ENCODE measurements at regions not wholly inside any gene's neighbourhood (a gene's known extent, or its start where the extent isn't known, plus 50 kb on each side); places are given as distances from the start of the nearest gene placed in this dataset.

GRCh38 chr2:184463866-184464248 lies 134.5 kb upstream of the ZNF804A start:
- Histone ChIP-seq H3K36me3 (ENCODE audit: control insufficient read depth, insufficient read depth, low read length) (no peaks in the 10 kb centered on the region), H4K20me1 (replicated peaks; ENCODE audit: control insufficient read depth, insufficient read depth, low read length) (no peaks in the 10 kb centered on the region), H3K27ac (ENCODE audit: extremely low read depth, low read depth, low read length) (no peak overlapping the region), H3K4me1 (replicated peaks in 1 of 2; ENCODE audit: control insufficient read depth in 2 of 2, insufficient read depth in 2 of 2, low read length in 2 of 2) (no peaks in the 10 kb centered on the region), H3K79me2 (ENCODE audit: control insufficient read depth, insufficient read depth, low read length) (no peaks in the 10 kb centered on the region), H3K9me3 (replicated peaks; ENCODE audit: control insufficient read depth, insufficient read depth, low read depth, low read length) (no peaks in the 10 kb centered on the region), H3K4me2 (ENCODE audit: insufficient read depth, low read length) (no peak overlapping the region), H3K27me3 (ENCODE audit: control insufficient read depth in 2 of 2, insufficient read depth in 2 of 2, low read length in 2 of 2) (no peaks in the 10 kb centered on the region), H3K9me1 (ENCODE audit: control insufficient read depth, insufficient read depth, low read length) (no peaks in the 10 kb centered on the region), H3K4me3 (no peak overlapping the region), H2AFZ (ENCODE audit: low read depth, low read length) (no peak overlapping the region), H3K9ac (ENCODE audit: insufficient read depth in 1 of 2, low read depth in 2 of 2, low read length in 2 of 2) (no peak overlapping the region)
- no TSS peak for BruUV-seq (replicated peaks)
- DNase-seq (ENCODE audit: extremely low read depth in 1 of 4, low spot score in 3 of 4) (no peak), FAIRE-seq (no peak), ATAC-seq (no peak)
- ChIA-PET CTCF (ENCODE audit: low intra/inter-chr PET ratio) (no interaction called here), POLR2A (no interaction called here)
- WGBS (ENCODE audit: insufficient coverage, low coverage, missing lambda C conversion rate) = 27% methylated on average over 1 of the region's 1 CpG
- no peak for TF ChIP-seq ZNF695 (CRISPR knock-in tag; IDR thresholded peaks at IDR 0.05)
- no peak for TF ChIP-seq ARHGAP35 (IDR thresholded peaks at IDR 0.05; ENCODE audit: partially characterized antibody)
- TF ChIP-seq C11orf30 (IDR thresholded peaks at IDR 0.05; ENCODE audit: low read depth) = no peak
- no peak for TF ChIP-seq ZNF184 (CRISPR knock-in tag; IDR thresholded peaks at IDR 0.05)
- TF ChIP-seq ZNF57 (CRISPR knock-in tag; IDR thresholded peaks at IDR 0.05) = no peak
- no peak for TF ChIP-seq ZNF76 (CRISPR knock-in tag; IDR thresholded peaks at IDR 0.05; ENCODE audit: borderline replicate concordance)
- in situ Hi-C loops (cut with MboI) (no loop called here), intact Hi-C loops (cut with micrococcal nuclease) (no loop called here)

GRCh38 chr2:184468826-184469225 lies 129.5 kb upstream of the ZNF804A start:
- ATAC-seq = no peak
- Histone ChIP-seq H3K36me3 (ENCODE audit: control insufficient read depth, insufficient read depth, low read length) (no peaks in the 10 kb centered on the region), H2AFZ (ENCODE audit: low read depth, low read length) (no peak overlapping the region), H3K4me3 (no peak overlapping the region), H3K27me3 (ENCODE audit: control insufficient read depth in 2 of 2, insufficient read depth in 2 of 2, low read length in 2 of 2) (no peaks in the 10 kb centered on the region), H4K20me1 (replicated peaks; ENCODE audit: control insufficient read depth, insufficient read depth, low read length) (no peaks in the 10 kb centered on the region), H3K4me1 (replicated peaks in 1 of 2; ENCODE audit: control insufficient read depth in 2 of 2, insufficient read depth in 2 of 2, low read length in 2 of 2) (no peaks in the 10 kb centered on the region), H3K9me1 (ENCODE audit: control insufficient read depth, insufficient read depth, low read length) (no peaks in the 10 kb centered on the region), H3K79me2 (ENCODE audit: control insufficient read depth, insufficient read depth, low read length) (no peaks in the 10 kb centered on the region), H3K27ac (ENCODE audit: extremely low read depth, low read depth, low read length) (no peak overlapping the region), H3K4me2 (ENCODE audit: insufficient read depth, low read length) (no peak overlapping the region), H3K9ac (ENCODE audit: insufficient read depth in 1 of 2, low read depth in 2 of 2, low read length in 2 of 2) (no peak overlapping the region), H3K9me3 (replicated peaks; ENCODE audit: control insufficient read depth, insufficient read depth, low read depth, low read length) (no peaks in the 10 kb centered on the region)
- intact Hi-C loops (cut with micrococcal nuclease) (no loop called here), in situ Hi-C loops (cut with MboI) (no loop called here)
- WGBS (ENCODE audit: insufficient coverage, low coverage, missing lambda C conversion rate) = 4% methylated on average over 3 of the region's 3 CpGs
- DNase-seq (ENCODE audit: extremely low read depth in 1 of 4, low spot score in 3 of 4) = no peak
- no peak for FAIRE-seq
- no TSS peak for BruUV-seq (replicated peaks)
- POLR2A ChIA-PET = interaction anchor here (1.2 kb wide), 1 partner anchor 13 kb away, joined by 3 read pairs; no protein-coding TSS in a partner anchor
- CTCF ChIA-PET (ENCODE audit: low intra/inter-chr PET ratio) = no interaction called here
- no peak for TF ChIP-seq ZNF318 (IDR thresholded peaks at IDR 0.05; ENCODE audit: borderline replicate concordance in 1 of 2, low read depth in 1 of 2)
